HuH-7.5 (cell line): ENCODE measurements at regions not wholly inside any gene's neighbourhood (a gene's known extent, or its start where the extent isn't known, plus 50 kb on each side); places are given as distances from the start of the nearest gene placed in this dataset.
"Not testable (repeated sequence)": the region's sequence is repeated elsewhere in the genome, so short reads cannot be mapped to it uniquely, and the experiment has no call there.

ENCODE experiments used
- DNase-seq: peaks from one replicate; pipeline ENCODE4 v3.0.0; 2011; ENCODE audit warnings: low spot score

DNA sequence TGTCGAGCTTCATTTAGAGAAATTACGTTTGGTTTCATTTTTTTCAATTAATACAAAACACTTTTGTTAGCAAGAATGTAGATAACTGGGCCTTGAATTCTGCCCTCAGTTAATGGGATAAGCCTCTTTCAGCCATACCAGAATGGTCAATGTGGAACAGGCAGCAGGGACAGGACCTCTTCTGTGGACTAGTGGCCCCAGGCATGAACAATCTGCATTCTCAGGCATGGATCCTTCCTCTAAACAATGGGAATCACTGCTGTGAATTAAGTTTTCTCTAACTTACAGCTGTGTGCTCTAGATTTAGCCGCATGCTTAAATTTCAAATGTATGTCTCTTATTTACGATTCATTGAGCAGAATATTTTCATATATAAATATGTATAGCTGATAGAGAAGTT is 237.7 kb upstream of the PRKCQ start:
- DNase-seq, result no peak

DNA sequence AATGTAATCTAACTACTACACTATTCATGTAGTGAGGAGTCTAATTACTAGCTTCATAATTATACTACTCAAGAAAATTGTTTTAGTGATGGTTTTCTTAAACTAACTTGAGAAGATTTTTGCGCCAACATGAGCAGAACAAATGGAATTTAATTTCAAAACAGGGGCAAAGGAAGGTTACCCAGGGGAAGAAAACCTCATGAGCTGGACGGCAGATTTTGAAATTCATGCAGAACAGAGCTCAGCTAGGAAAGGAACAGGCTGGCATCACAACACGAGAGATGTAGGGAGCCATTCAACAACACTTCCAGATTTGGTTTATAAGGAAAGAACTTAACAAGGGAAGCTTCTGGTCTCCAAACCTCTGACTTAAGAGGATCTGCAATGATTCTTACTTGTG is 235.3 kb upstream of the PRKCQ start:
- DNase-seq, result no peak

DNA sequence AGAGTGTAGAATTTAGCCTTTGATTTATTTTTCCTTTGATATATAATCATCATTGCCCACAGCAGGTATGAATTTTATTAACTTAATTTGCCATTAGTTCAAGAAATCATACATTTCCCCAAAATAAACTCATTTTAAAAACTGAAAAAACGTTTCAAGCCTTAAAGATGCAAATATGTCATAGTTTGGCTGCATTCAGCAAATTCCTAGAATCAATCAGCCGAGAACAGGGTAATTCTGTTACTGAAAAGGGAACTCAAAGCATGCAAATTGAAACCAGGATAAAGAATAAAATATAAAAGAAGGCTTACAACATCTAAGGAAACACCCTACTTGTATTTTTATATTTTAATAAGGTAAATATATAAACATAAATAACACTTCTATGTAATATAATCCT is 233.8 kb upstream of the PRKCQ start:
- no peak for DNase-seq

DNA sequence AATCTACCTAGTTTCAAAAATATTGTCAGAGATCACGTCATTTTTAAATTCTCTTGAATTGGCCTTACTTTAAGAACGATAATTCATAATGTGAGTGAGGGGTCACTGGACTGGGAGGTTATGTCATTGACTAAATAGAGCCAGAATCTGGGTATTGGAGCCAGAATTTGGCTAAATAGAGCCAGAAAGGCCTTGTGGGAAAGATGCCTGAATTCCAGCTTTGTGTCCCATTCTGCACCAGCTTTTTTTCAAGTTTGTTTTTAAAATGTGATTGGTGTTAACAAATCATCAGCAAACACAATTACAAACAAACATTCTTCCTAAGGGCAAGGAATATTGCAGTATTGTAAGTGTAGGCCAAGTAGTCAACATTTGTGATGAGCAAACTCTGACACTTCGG is 233.2 kb upstream of the PRKCQ start:
- DNase-seq, result no peak

DNA sequence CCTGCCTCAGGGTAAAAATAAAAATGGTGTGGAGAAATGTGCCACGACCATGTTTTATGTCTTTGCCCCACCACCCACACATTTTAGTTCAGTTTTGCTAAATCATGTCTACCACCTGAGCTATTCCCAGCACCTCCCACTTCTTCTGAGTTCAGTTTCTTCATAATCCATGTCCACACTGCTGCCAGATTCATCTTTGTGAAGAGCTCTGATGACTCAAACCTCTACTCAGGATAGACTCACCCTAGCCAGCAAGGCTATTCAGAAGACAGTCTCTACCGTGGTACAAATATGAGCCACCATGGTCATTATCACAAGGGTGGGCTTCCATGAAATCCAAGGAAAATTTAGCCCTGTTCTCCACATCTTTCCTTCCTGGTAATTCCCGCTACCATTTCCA is 231.1 kb upstream of the PRKCQ start:
- DNase-seq, result no peak

DNA sequence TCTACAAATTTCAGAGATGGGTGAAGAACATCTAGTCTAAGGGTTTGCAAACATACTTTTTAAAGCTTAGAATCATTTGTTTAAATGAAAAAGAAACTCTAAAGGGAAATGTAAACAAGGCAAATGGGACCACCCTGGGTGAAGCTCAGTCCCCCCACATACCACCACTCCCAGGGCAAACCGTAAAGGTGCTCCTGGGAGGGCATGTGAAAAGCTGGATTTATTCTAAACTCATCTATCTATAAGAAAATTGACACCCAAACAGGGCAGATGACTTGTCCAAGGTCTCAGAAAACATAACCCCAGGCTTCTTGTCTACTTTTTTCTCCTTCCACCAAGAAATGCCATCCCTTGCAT is 223.3 kb upstream of the PRKCQ start:
- DNase-seq, result no peak

DNA sequence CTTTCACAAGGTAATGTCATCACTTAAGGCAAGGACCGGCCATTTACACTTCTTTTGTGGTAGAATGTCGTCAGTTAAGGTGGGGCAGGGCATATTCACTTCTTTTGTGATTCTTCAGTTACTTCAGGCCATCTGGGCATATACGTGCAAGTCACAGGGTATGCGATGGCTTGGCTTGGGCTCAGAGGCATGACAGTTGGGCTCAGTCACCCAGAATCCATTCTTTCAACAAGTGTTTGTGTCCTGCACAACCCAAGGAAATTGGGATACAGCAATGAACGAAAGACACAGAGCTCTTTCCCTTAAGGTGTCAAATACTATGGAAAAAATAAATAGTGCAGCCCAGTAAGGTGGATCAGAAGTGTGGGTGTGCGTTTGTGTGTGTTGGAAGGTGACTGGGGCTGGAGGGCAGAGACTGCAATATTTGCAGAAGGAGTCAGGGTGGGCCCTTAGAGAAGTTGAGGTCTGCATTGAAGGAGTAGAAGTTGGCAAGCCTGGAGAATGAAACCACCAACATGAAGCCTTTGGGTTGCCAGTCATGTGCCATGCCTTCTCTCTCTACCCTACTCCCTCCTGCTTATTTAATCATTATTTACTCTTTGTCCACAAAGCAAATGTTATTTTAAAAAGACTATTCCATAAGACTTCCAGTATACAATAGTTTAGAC is 222.8 kb upstream of the PRKCQ start:
- DNase-seq, result no peak

DNA sequence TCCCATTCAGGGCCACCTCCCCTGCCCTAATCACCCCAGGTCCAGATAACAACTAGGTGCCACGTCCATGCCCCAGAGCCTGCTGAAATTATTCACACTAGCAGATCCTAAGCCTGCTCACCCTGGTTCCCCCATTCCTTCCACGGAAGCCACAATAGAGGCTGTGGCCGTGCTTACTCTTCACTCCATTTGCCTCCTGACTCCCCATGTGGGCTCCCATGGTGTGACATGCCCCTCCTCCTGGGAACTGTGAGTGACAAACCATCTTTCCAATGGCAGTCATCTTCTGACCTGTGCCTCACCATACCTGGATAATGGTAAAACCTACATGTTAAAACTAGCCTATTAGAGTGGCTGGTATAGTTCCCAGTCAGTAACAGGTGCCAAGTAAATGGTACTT is 216.2 kb upstream of the PRKCQ start:
- DNase-seq, result no peak

DNA sequence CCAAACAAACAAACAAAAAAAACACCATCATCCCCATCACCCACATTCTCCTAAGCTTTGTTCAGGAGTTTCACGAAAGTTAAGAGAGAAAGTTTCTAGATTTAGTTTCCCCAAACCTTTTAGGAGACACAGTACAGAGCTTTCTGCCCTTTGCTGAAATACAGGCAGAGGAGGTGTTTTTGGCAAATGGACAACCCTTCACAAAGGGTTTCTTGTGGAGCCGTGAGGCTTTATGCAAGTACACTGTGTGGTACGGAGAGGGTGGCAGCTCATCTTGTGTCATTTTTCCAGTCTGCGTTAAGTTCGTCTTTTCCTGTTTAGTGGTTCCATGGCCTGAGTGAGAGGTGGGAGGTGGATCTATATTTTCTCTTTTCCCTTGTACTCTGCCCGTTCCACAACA is 215.5 kb upstream of the PRKCQ start:
- DNase-seq, result no peak

DNA sequence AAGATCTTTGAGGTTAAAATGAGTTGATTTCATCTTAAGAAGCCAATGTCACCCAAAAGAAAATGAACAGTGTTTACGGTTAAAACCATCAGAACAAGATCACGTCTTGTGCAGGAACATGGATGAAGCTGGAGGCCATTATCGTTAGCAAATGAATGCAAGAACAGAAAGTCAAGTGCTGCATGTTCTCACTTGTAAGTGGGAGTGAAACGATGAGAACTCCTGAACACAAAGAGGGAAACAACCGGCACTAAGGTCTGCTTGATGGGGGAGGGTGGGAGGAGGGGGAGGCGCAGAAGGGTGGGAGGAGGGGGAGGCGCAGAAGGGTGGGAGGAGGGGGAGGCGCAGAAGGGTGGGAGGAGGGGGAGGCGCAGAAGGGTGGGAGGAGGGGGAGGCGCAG is 214.8 kb upstream of the PRKCQ start:
- not testable (repeated sequence) for DNase-seq

DNA sequence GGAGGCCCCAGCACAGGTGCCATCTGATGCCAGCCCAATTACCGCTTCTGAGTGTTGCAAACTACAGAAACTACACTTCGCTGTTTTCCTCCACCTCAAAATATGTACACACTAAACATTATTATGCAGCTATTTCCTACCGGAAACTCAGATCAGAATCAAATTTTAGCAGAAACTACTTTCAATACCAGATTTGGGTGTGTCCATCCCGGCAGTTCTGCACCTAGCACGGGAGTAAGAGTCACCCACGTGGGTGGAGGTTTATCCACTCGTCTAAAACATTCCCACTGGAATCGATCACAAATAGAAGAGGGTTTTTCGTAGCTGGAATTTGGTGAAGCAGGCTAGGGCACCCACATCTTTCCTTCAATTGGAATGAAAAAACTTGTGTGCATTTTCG is 214.4 kb upstream of the PRKCQ start:
- DNase-seq, result no peak

DNA sequence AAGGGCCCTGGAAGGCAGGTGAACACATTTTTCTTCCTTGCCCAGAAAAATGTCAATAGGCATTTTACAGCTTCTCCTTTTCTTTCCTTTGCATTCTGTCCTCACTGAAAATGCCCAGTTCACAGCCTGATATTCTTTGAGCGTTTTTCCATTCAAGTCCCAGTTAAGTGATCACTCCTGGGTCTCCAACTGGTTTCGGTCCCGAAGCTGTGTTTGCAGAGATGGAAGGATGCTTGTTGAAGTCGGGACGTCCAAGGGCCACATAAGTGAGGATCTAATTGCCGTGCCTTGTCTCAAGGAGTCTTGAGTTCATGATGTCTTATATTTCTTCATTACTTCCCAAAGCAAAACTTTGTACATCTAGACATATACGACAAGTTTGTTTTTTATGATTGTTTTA is 208.7 kb upstream of the PRKCQ start:
- no peak for DNase-seq

DNA sequence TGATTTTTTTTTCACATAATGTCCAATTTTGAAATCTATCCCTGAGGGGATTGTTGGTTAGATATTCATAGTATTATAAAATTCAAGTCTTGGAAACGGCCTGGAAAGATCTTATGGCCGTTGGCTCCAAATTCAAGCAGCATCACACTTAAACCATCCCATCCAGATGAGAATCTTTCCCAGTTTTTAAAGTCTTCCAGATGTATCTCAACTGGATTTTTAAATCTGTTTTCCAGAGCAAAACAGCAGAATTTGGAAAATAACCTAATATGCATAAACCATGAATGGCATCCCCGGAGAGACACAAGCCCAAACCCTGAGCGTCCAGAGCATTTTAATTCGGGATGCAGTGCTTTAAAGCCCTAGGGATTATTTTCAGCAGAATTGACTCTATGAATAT is 208.2 kb upstream of the PRKCQ start:
- no peak for DNase-seq

DNA sequence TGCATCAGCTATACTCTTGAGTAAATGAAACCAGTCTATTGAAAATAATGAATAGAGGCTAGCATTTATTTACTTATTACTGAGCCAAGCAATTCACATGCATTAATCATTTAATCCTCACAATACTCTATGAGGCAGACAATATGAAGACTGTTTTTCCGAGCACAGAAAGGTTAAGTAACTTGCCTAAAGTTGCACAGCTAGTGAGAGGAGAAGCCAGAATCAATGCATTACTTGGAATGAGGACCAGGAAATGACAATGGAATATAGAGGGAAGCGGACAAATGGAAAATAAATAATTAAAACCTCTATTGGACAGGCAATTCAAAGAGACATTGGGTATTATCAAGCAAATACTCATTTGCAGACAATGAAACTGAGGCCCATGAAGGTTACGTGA is 207.6 kb upstream of the PRKCQ start:
- DNase-seq, result no peak

DNA sequence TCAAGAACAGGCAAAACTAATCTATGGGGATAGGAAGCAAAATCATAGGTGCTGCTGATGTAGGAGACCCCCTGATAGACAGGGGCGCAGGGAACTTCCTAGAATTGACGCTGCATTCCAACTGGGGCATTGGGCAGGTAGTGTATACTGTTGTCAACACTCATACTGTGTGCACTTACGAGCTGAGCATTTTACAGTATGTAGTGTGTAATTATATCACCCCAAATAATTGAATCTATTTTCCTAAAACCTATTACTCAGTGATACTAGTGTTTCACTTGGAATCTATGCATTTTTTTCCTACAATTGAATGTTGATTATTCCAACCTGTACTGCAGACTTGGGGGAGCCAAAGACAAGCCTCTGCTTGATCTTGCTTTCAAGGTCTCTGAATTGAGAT is 207.0 kb upstream of the PRKCQ start:
- no peak for DNase-seq

DNA sequence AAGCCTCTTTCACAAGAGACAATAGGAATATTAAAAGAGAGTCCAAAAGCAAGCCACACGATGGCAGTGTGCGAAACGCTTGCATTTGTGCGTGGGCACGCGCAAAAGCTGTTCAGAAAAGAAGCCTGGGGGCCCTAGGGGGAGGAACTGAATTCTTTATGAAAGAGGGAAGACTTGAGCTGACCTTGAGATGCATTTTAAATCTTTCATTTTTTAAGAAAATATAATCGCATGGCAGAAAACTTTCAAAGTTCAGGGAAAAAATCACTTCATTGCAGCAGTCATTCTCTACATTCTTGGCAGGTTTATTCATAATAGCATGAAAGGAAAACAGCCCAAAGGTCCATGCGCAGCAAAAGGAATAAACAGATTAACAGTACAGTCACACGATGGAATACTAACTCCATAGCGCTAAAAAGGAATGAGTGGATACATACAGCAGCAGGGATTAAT is 206.5 kb upstream of the PRKCQ start:
- DNase-seq, result no peak

DNA sequence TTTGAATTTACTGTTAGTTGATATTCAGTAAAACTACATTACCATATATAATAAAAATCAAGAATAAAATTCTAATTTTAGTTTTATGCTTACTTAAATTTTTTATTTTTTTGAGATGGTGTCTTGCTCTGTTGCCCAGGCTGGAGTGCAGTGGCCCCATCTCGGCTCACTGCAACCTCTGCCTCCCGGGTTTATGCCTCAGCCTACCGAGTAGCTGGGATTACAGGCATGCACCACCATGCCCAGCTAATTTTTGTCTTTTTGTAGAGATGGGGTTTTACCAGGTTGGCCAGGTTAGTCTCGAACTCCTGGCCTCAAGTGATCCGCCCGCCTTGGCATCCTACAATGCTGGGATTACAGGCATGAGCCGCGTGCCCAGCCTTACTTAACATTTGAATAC is 204.4 kb upstream of the PRKCQ start:
- not testable (repeated sequence) for DNase-seq

DNA sequence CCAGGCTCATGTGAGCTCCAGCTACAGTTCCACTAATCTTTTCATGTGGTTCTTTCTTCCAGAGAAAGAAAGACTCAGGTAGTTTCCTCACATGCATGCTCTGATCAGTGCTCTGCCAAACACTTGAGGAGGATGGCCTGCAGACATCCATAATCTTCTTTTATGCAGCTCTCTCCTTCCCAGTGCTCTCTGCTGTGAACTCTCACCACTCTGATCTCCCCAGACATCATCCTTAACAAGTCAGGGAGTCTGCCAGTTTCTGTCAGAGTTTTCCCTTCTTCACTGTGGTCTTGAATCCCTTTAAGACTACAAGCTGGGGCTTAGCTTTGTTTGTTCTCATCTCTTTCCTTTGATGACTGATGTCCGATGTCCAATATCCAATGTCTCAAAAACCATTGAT is 203.4 kb upstream of the PRKCQ start:
- no peak for DNase-seq

DNA sequence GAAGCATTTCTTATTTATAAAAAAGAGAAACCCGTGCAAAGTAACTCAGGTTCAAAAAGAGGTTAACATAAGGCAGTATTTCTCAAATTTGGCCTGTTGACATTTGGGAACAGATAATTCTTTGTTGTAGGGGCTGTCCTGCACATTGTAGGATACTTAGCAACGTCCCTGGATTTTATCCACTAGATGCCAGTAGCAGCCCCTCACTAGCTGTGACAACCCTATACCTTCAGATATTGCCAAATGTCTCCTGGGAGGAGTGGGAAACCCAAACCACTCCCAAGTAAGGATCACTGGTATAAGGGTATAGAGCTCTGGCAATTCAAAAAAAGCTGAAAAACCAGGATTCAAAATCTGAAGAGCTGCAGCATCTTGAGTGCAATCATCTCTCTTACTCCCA is 202.3 kb upstream of the PRKCQ start:
- DNase-seq, result no peak

DNA sequence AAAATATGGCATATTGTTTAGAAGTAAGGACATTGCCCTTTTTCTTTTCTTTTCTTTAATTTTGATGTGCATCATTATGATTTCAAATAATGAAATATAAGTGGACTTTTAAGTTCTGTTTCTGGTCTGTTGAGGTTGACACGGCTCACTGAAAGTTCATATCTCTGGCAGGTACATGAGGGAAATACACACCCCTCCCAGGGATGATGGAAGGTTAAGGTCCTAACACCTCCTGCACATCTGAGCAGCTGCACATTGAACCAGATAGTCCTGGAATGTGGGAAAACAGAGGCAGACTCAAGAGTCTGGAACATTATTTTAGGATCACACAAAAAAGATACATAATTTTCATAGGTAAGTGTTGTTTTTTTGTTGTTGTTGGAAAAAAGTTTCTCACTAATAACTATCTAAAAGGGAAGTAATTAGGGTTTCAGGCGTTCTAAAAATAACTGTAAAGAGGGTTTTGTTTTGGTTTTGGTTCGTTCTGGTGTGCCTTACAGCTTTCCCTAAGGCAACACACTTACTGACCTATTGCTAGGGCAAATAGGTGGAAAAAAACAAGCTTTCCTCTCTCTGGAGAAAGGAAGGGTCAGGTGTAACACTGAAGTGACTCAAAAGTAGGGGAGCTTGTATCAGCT is 201.2 kb upstream of the PRKCQ start:
- no peak for DNase-seq

DNA sequence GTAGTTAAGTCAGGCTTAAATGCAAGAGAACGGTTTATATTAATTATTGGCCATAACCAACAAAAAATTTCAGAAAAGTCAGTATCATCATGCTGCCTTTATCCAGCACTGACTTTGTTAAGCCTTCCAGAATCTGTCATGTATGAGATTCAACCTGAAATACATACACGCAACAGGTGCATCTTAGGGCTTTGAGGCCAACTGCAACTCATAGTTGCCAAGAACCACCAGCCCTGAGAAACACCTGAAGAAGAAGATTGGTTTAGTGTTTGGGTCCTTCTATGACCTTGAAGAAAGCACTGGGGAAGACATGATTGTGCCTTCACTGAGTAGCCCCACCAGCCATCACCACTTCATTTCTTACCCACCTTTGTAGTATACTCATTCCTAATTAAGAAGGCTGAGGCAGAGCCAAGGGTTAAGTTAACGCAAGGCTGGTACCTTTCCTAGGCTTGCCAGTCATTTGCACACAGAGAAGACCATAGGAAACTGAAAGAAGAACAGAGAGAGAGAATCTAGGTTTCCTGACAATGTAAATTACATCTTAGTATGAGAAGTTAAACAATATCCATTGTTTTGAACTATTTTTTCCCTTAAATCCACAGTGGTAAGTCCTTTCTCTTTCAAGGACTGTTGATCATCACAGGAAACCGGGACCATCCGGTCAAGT is 200.1 kb upstream of the PRKCQ start:
- no peak for DNase-seq

DNA sequence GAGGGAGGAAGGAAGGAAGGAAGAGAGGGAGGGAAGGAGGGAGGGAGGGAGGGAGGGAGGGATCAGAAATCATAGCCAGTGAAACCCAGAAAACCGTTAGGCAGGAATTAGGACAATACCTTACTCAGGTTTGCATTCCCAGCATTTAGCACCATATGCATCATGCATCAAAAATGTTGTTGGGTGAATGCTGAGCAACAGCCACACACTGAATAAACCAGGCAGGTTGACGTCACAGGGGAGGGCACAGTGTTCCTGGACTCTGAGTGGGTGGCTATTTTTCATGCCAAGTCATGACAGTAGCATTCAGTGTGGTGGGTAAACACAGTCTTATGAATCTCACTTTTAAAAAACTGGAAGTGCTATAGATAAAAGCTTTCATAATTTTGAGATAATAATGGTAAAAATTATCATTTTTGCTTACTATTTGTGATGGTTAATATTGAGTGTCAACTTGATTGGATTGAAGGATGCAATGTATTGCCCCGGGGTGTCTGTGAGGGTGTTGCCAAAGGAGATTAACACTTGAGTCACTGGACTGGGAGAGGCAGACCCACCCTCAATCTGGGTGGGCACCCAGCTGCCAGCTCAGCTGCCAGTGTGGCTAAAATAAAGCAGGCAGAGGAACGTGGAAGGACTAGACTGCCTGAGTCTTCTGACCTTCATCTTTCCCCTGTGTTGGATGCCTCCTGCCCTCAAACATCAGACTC is 199.1 kb upstream of the PRKCQ start:
- DNase-seq, result no peak

DNA sequence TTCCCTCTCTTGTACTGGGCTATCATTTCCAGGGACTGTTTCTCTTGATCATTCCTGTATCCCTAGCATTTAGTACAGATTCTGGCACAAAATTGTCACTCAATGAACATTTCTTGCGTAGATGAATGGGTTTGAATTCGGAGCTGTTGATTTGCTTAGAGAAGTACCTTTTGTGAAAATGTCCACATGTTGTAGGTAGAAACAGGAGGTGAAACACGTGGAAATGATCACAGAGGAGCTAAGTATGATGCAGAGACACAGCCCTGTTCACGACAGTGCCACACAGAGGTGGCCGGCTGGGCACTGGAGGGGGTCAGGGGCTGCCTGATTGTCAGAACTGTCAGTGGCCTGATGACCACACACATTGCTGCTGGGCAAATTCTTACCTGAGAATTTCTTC is 196.1 kb upstream of the PRKCQ start:
- no peak for DNase-seq
